ENCODE measurements at regions not wholly inside any gene's neighbourhood (a gene's known extent, or its start where the extent isn't known, plus 50 kb on each side); places are given as distances from the start of the nearest gene placed in this dataset.

- DNase-seq (ENCODE audit: low read depth, low spot score), result no peak
- H3K27ac ChIP-seq (ENCODE audit: low read depth, low read length), result no peak overlapping the region
- CTCF ChIA-PET, result no interaction called here
Measured at GRCh38 chr16:6956511-6956910, 376.1 kb upstream of the RBFOX1 start.

GRCh38 chr16:6955303-6955702, 377.3 kb upstream of the RBFOX1 start:
- no peak for TF ChIP-seq CTCF (IDR thresholded peaks at IDR 0.05; ENCODE audit: low read depth, low read length)
- no peak for DNase-seq (ENCODE audit: low read depth, low spot score)
- Histone ChIP-seq H3K27me3 (ENCODE audit: control insufficient read depth, insufficient read depth, low read length) (no peaks in the 10 kb centered on the region), H3K9me3 (ENCODE audit: control insufficient read depth, insufficient read depth, low read length) (peaks cover 34% of the 10 kb centered on the region), H3K27ac (ENCODE audit: low read depth, low read length) (no peak overlapping the region), H3K4me3 (ENCODE audit: low read depth, low read length) (no peak overlapping the region)
- ChIA-PET CTCF (no interaction called here), POLR2A (no interaction called here)

More at GRCh38 chr16:6956511-6956910, 376.1 kb upstream of the RBFOX1 start:
- H3K9me3 ChIP-seq (ENCODE audit: control insufficient read depth, insufficient read depth, low read length), result peaks cover 38% of the 10 kb centered on the region
- TF ChIP-seq CTCF (IDR thresholded peaks at IDR 0.05; ENCODE audit: low read depth, low read length), result no peak
- H3K27me3 ChIP-seq (ENCODE audit: control insufficient read depth, insufficient read depth, low read length), result no peaks in the 10 kb centered on the region
- POLR2A ChIA-PET, result no interaction called here
- no peak overlapping the region for H3K4me3 ChIP-seq (ENCODE audit: low read depth, low read length)

- H3K4me3 ChIP-seq (ENCODE audit: low read depth, low read length), result no peak overlapping the region
- no peak overlapping the region for H3K27ac ChIP-seq (ENCODE audit: low read depth, low read length)
- H3K9me3 ChIP-seq (ENCODE audit: control insufficient read depth, insufficient read depth, low read length), result peaks cover 43% of the 10 kb centered on the region
- POLR2A ChIA-PET, result no interaction called here
- no peak for TF ChIP-seq CTCF (IDR thresholded peaks at IDR 0.05; ENCODE audit: low read depth, low read length)
- CTCF ChIA-PET, result no interaction called here
- DNase-seq (ENCODE audit: low read depth, low spot score), result no peak
- no peaks in the 10 kb centered on the region for H3K27me3 ChIP-seq (ENCODE audit: control insufficient read depth, insufficient read depth, low read length)
Measured at GRCh38 chr16:6949240-6949639, 383.4 kb upstream of the RBFOX1 start.

- ChIA-PET POLR2A (no interaction called here), CTCF (no interaction called here)
- Histone ChIP-seq H3K9me3 (ENCODE audit: control insufficient read depth, insufficient read depth, low read length) (peaks cover 44% of the 10 kb centered on the region), H3K4me3 (ENCODE audit: low read depth, low read length) (no peak overlapping the region), H3K27me3 (ENCODE audit: control insufficient read depth, insufficient read depth, low read length) (no peaks in the 10 kb centered on the region), H3K27ac (ENCODE audit: low read depth, low read length) (no peak overlapping the region)
- no peak for DNase-seq (ENCODE audit: low read depth, low spot score)
- no peak for TF ChIP-seq CTCF (IDR thresholded peaks at IDR 0.05; ENCODE audit: low read depth, low read length)
Measured at GRCh38 chr16:6947291-6947690, 385.4 kb upstream of the RBFOX1 start.

GRCh38 chr16:6946802-6947201, 385.8 kb upstream of the RBFOX1 start:
- DNase-seq (ENCODE audit: low read depth, low spot score), result no peak
- Histone ChIP-seq H3K4me3 (ENCODE audit: low read depth, low read length) (no peak overlapping the region), H3K9me3 (ENCODE audit: control insufficient read depth, insufficient read depth, low read length) (peaks cover 44% of the 10 kb centered on the region), H3K27me3 (ENCODE audit: control insufficient read depth, insufficient read depth, low read length) (no peaks in the 10 kb centered on the region), H3K27ac (ENCODE audit: low read depth, low read length) (no peak overlapping the region)
- no peak for TF ChIP-seq CTCF (IDR thresholded peaks at IDR 0.05; ENCODE audit: low read depth, low read length)
- ChIA-PET POLR2A (no interaction called here), CTCF (no interaction called here)
